ENCODE measurements at regions not wholly inside any gene's neighbourhood (a gene's known extent, or its start where the extent isn't known, plus 50 kb on each side); places are given as distances from the start of the nearest gene placed in this dataset.

- no peaks in the 10 kb centered on the region for H3K27me3 ChIP-seq
- no peak for TF ChIP-seq CTCF (IDR thresholded peaks at IDR 0.05; ENCODE audit: low read depth, low read length)
- H3K4me1 ChIP-seq (ENCODE audit: low read depth) = peaks cover 8% of the 10 kb centered on the region
- DNase-seq (ENCODE audit: low read depth in 1 of 2, low spot score in 1 of 2) = no peak
- no peaks in the 10 kb centered on the region for H3K9me3 ChIP-seq (ENCODE audit: low read depth)
- H3K36me3 ChIP-seq = no peaks in the 10 kb centered on the region
- H3K4me3 ChIP-seq = no peak overlapping the region
- no peak overlapping the region for H3K27ac ChIP-seq
Observed at GRCh38 chr1:82223091-82223490, 422.4 kb downstream of the ADGRL2 start.

- no peak for DNase-seq (ENCODE audit: low read depth in 1 of 2, low spot score in 1 of 2)
- Histone ChIP-seq H3K27me3 (no peaks in the 10 kb centered on the region), H3K4me3 (no peak overlapping the region), H3K4me1 (ENCODE audit: low read depth) (peaks cover 6% of the 10 kb centered on the region), H3K27ac (no peak overlapping the region), H3K36me3 (no peaks in the 10 kb centered on the region), H3K9me3 (ENCODE audit: low read depth) (no peaks in the 10 kb centered on the region)
- no peak for TF ChIP-seq CTCF (IDR thresholded peaks at IDR 0.05; ENCODE audit: low read depth, low read length)
Observed at GRCh38 chr1:82221721-82222120, 421.0 kb downstream of the ADGRL2 start.

GRCh38 chr1:82220754-82221153 is 420.0 kb downstream of the ADGRL2 start:
- no peak for TF ChIP-seq CTCF (IDR thresholded peaks at IDR 0.05; ENCODE audit: low read depth, low read length)
- Histone ChIP-seq H3K4me1 (ENCODE audit: low read depth) (no peaks in the 10 kb centered on the region), H3K36me3 (no peaks in the 10 kb centered on the region), H3K4me3 (no peak overlapping the region), H3K27me3 (no peaks in the 10 kb centered on the region), H3K27ac (no peak overlapping the region), H3K9me3 (ENCODE audit: low read depth) (no peaks in the 10 kb centered on the region)
- no peak for DNase-seq (ENCODE audit: low read depth in 1 of 2, low spot score in 1 of 2)

- no peaks in the 10 kb centered on the region for H3K36me3 ChIP-seq
- H3K4me3 ChIP-seq = no peak overlapping the region
- no peaks in the 10 kb centered on the region for H3K27me3 ChIP-seq
- H3K4me1 ChIP-seq (ENCODE audit: low read depth) = no peaks in the 10 kb centered on the region
- no peak overlapping the region for H3K27ac ChIP-seq
- DNase-seq (ENCODE audit: low read depth in 1 of 2, low spot score in 1 of 2) = no peak
- H3K9me3 ChIP-seq (ENCODE audit: low read depth) = no peaks in the 10 kb centered on the region
- TF ChIP-seq CTCF (IDR thresholded peaks at IDR 0.05; ENCODE audit: low read depth, low read length) = no peak
Observed at GRCh38 chr1:82219841-82220240, 419.1 kb downstream of the ADGRL2 start.

GRCh38 chr1:82218846-82219245 is 418.1 kb downstream of the ADGRL2 start:
- Histone ChIP-seq H3K27ac (no peak overlapping the region), H3K36me3 (no peaks in the 10 kb centered on the region), H3K9me3 (ENCODE audit: low read depth) (no peaks in the 10 kb centered on the region), H3K4me1 (ENCODE audit: low read depth) (no peaks in the 10 kb centered on the region), H3K27me3 (no peaks in the 10 kb centered on the region), H3K4me3 (no peak overlapping the region)
- no peak for DNase-seq (ENCODE audit: low read depth in 1 of 2, low spot score in 1 of 2)
- TF ChIP-seq CTCF (IDR thresholded peaks at IDR 0.05; ENCODE audit: low read depth, low read length) = no peak

- no peak overlapping the region for H3K27ac ChIP-seq
- H3K36me3 ChIP-seq = no peaks in the 10 kb centered on the region
- H3K9me3 ChIP-seq (ENCODE audit: low read depth) = no peaks in the 10 kb centered on the region
- TF ChIP-seq CTCF (IDR thresholded peaks at IDR 0.05; ENCODE audit: low read depth, low read length) = no peak
- H3K4me1 ChIP-seq (ENCODE audit: low read depth) = no peaks in the 10 kb centered on the region
- no peak for DNase-seq (ENCODE audit: low read depth in 1 of 2, low spot score in 1 of 2)
- H3K27me3 ChIP-seq = no peaks in the 10 kb centered on the region
- no peak overlapping the region for H3K4me3 ChIP-seq
Observed at GRCh38 chr1:82215853-82216175, 415.1 kb downstream of the ADGRL2 start.
